ENCODE measurements at regions not wholly inside any gene's neighbourhood (a gene's known extent, or its start where the extent isn't known, plus 50 kb on each side); places are given as distances from the start of the nearest gene placed in this dataset.

- TF ChIP-seq, protein P1, sequence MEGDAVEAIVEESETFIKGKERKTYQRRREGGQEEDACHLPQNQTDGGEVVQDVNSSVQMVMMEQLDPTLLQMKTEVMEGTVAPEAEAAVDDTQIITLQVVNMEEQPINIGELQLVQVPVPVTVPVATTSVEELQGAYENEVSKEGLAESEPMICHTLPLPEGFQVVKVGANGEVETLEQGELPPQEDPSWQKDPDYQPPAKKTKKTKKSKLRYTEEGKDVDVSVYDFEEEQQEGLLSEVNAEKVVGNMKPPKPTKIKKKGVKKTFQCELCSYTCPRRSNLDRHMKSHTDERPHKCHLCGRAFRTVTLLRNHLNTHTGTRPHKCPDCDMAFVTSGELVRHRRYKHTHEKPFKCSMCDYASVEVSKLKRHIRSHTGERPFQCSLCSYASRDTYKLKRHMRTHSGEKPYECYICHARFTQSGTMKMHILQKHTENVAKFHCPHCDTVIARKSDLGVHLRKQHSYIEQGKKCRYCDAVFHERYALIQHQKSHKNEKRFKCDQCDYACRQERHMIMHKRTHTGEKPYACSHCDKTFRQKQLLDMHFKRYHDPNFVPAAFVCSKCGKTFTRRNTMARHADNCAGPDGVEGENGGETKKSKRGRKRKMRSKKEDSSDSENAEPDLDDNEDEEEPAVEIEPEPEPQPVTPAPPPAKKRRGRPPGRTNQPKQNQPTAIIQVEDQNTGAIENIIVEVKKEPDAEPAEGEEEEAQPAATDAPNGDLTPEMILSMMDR (conservative IDR thresholded peaks at IDR 0.05; ENCODE audit: low read length), result no peak
- no peak for TF ChIP-seq EZH2phosphoT487 (IDR thresholded peaks at IDR 0.05; ENCODE audit: borderline replicate concordance)
These were observed 777.1 kb downstream of the RNF144A start for GRCh38 chr2:7694076-7694985.

Data from Loucy (cell line).